Neural cell (in vitro differentiated cells): ENCODE measurements at regions not wholly inside any gene's neighbourhood (a gene's known extent, or its start where the extent isn't known, plus 50 kb on each side); places are given as distances from the start of the nearest gene placed in this dataset.

Source experiments
- H2AFZ ChIP-seq: fragments of 200-600, 300-800 bp; sonication (generic), shearing (Covaris generic); 2 replicates; pipeline ENCODE4 v1.6.0; 2014; ENCODE audit warnings: low read depth, mild to moderate bottlenecking, antibody characterized with exemption, low read length, moderate library complexity
- H3F3A ChIP-seq: fragments of 200-600 bp; shearing (Covaris generic); 2 replicates; pipeline ENCODE4 v1.6.1; 2016; ENCODE audit warnings: mild to moderate bottlenecking, moderate library complexity, mixed read lengths, antibody characterized with exemption, low read length; ENCODE audit not compliant: insufficient read depth, poor library complexity, severe bottlenecking
- H3K27ac ChIP-seq: fragments of 200-600, 300-800 bp; sonication (generic), shearing (Covaris generic); 2 replicates; pipeline ENCODE4 v1.5.1; 2014; ENCODE audit warnings: mild to moderate bottlenecking, low read length, moderate library complexity
- H3K27me3 ChIP-seq: fragments of 300-800, 200-600 bp; sonication (generic), shearing (Covaris generic); 2 replicates; pipeline ENCODE4 v1.6.0; 2014; ENCODE audit warnings: mild to moderate bottlenecking, low read depth, low read length, moderate library complexity; ENCODE audit not compliant: insufficient read depth
- H3K36me3 ChIP-seq: fragments of 300-800, 200-600 bp; sonication (generic), shearing (Covaris generic); 2 replicates; pipeline ENCODE4 v1.5.1; 2014; ENCODE audit warnings: mild to moderate bottlenecking, antibody characterized with exemption, low read length, moderate library complexity; ENCODE audit not compliant: insufficient read depth
- H3K4me2 ChIP-seq: fragments of 300-800, 200-600 bp; sonication (generic), shearing (Covaris generic); 2 replicates; pipeline ENCODE4 v1.6.0; 2014; ENCODE audit warnings: mild to moderate bottlenecking, low read length
- H3K4me3 ChIP-seq: fragments of 300-800, 200-600 bp; sonication (generic), shearing (Covaris generic); 2 replicates; pipeline ENCODE4 v1.5.1; 2014; ENCODE audit warnings: mild to moderate bottlenecking, low read length, moderate library complexity
- H3K79me2 ChIP-seq: fragments of 200-600 bp; shearing (Covaris generic); replicated peaks from 2 replicates; pipeline ENCODE4 v1.6.0; 2014; ENCODE audit warnings: mild to moderate bottlenecking, low read length, moderate library complexity; ENCODE audit not compliant: insufficient read depth
- H3K9ac ChIP-seq: fragments of 300-800, 200-600 bp; sonication (generic), shearing (Covaris generic); 2 replicates; pipeline ENCODE4 v1.6.1; 2016; ENCODE audit warnings: mild to moderate bottlenecking, low read length, mixed read lengths
- H3K9me2 ChIP-seq: fragments of 200-600 bp; shearing (Covaris generic); 2 replicates; pipeline ENCODE4 v1.6.1; 2016; ENCODE audit warnings: mild to moderate bottlenecking, low read length, mixed read lengths; ENCODE audit not compliant: insufficient read depth
- H3K9me3 ChIP-seq: fragments of 200-600, 300-800 bp; sonication (generic), shearing (Covaris generic); 2 replicates; pipeline ENCODE4 v1.6.1; 2016; ENCODE audit warnings: mild to moderate bottlenecking, mixed run types, low read length, moderate library complexity, mixed read lengths
- H4K20me1 ChIP-seq: fragments of 200-600 bp; shearing (Covaris generic); 2 replicates; pipeline ENCODE4 v1.6.1; 2016; ENCODE audit warnings: mild to moderate bottlenecking, mixed run types; ENCODE audit not compliant: insufficient read depth
- EP300 ChIP-seq: fragments of 450-650 bp; conservative IDR thresholded peaks from 2 replicates; pipeline ENCODE4 v1.6.1; 2014; ENCODE audit warnings: antibody characterized with exemption, mild to moderate bottlenecking, moderate library complexity; ENCODE audit not compliant: poor library complexity, severe bottlenecking
- MXI1 ChIP-seq: fragments of 450-650 bp; conservative IDR thresholded peaks from 2 replicates; pipeline ENCODE4 v1.6.1; 2014; ENCODE audit warnings: antibody characterized with exemption, mild to moderate bottlenecking; ENCODE audit not compliant: poor library complexity, severe bottlenecking
- POLR2AphosphoS5 ChIP-seq: IDR thresholded peaks from 2 replicates; pipeline ENCODE4 v1.6.1; 2012
- REST ChIP-seq: IDR thresholded peaks from 2 replicates; pipeline ENCODE4 v1.6.1; 2012; ENCODE audit warnings: borderline replicate concordance
- TAF1 ChIP-seq: IDR thresholded peaks from 2 replicates; pipeline ENCODE4 v1.6.1; 2012; ENCODE audit warnings: low read depth
- TF ChIP-seq, protein P1 (sequence below): fragments of 450-650 bp; IDR thresholded peaks from 2 replicates; pipeline ENCODE4 v1.5.1; 2014; ENCODE audit warnings: antibody characterized with exemption, mild to moderate bottlenecking, moderate library complexity; ENCODE audit not compliant: poor library complexity, severe bottlenecking

- Histone ChIP-seq H3K4me3 (no peak overlapping the region), H4K20me1 (no peaks in the 10 kb centered on the region), H3K9me2 (no peaks in the 10 kb centered on the region), H3K9ac (no peak overlapping the region), H3K9me3 (no peaks in the 10 kb centered on the region), H3K27ac (no peak overlapping the region), H3K79me2 (no peaks in the 10 kb centered on the region), H3F3A (no peaks in the 10 kb centered on the region), H3K27me3 (no peaks in the 10 kb centered on the region), H3K36me3 (no peaks in the 10 kb centered on the region), H2AFZ (no peak overlapping the region), H3K4me2 (no peak overlapping the region)
- TF ChIP-seq TAF1 (no peak), MXI1 (no peak)
- TF ChIP-seq, protein P1, sequence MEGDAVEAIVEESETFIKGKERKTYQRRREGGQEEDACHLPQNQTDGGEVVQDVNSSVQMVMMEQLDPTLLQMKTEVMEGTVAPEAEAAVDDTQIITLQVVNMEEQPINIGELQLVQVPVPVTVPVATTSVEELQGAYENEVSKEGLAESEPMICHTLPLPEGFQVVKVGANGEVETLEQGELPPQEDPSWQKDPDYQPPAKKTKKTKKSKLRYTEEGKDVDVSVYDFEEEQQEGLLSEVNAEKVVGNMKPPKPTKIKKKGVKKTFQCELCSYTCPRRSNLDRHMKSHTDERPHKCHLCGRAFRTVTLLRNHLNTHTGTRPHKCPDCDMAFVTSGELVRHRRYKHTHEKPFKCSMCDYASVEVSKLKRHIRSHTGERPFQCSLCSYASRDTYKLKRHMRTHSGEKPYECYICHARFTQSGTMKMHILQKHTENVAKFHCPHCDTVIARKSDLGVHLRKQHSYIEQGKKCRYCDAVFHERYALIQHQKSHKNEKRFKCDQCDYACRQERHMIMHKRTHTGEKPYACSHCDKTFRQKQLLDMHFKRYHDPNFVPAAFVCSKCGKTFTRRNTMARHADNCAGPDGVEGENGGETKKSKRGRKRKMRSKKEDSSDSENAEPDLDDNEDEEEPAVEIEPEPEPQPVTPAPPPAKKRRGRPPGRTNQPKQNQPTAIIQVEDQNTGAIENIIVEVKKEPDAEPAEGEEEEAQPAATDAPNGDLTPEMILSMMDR = no peak
Observed at GRCh38 chr18:55753643-55754263, 165.8 kb upstream of the TCF4 start.

DNA sequence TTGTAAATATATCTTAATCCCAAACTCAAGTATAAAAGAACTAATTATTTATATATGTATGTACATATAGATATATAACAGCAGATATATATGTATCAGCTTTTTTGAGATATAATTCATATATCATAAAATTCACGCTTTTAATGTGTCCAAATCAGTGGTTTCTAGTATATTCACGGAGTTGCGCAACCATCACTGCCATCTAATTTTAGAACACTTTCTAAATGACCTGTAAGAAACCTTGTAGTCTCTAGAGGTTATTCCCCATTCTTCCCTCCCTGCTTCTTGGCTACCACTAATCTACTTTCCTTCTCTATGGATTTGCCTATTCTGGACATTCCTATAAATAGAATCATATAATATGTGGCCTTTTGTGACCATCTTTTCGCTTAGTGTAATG is 163.5 kb upstream of the TCF4 start:
- Histone ChIP-seq H3K4me2 (no peak overlapping the region), H4K20me1 (no peaks in the 10 kb centered on the region), H3K27me3 (no peaks in the 10 kb centered on the region), H3K4me3 (no peak overlapping the region), H3F3A (no peaks in the 10 kb centered on the region), H3K27ac (no peak overlapping the region), H2AFZ (no peak overlapping the region), H3K9ac (no peak overlapping the region), H3K9me3 (no peaks in the 10 kb centered on the region), H3K9me2 (no peaks in the 10 kb centered on the region), H3K79me2 (no peaks in the 10 kb centered on the region), H3K36me3 (no peaks in the 10 kb centered on the region)
- TF ChIP-seq REST (no peak), EP300 (no peak), POLR2AphosphoS5 (no peak), MXI1 (no peak), TAF1 (no peak)
- TF ChIP-seq, protein P1 = no peak
